WTC11 (cell line): ENCODE measurements at regions not wholly inside any gene's neighbourhood (a gene's known extent, or its start where the extent isn't known, plus 50 kb on each side); places are given as distances from the start of the nearest gene placed in this dataset.

Experiments
- ATAC-seq: fragments of 200-7000 bp; cut with Tn5 transposase; 2 replicates; pipeline ENCODE4 v1.10.0; 2021; ENCODE audit warnings: mild to moderate bottlenecking, moderate library complexity
- CTCF ChIA-PET: fragments of 300-600 bp; sonication (Branson Sonifier 250); formaldehyde crosslinking; loops from one replicate; lab custom pipeline; 2021; ENCODE audit warnings: antibody characterized with exemption; lab: Charles Lee
- POLR2A ChIA-PET: fragments of 350-600 bp; sonication (Branson Sonifier 250); formaldehyde crosslinking; loops from one replicate; lab custom pipeline; 2021; ENCODE audit warnings: antibody characterized with exemption; lab: Charles Lee
- DNase-seq: peaks from one replicate; pipeline ENCODE4 v3.0.0; 2021; ENCODE audit warnings: low spot score
- H3K27ac Mint-ChIP-seq: 2 replicates; pipeline ENCODE4 v1.8.0; 2021; ENCODE audit warnings: mixed read lengths
- H3K27me3 Mint-ChIP-seq: 2 replicates; pipeline ENCODE4 v1.8.0; 2021; ENCODE audit warnings: low read depth, mild to moderate bottlenecking, moderate library complexity, mixed read lengths
- H3K36me3 Mint-ChIP-seq: 2 replicates; pipeline ENCODE4 v1.8.0; 2021; ENCODE audit warnings: mixed read lengths
- H3K4me1 Mint-ChIP-seq: 2 replicates; pipeline ENCODE4 v1.8.0; 2022; ENCODE audit warnings: mixed read lengths
- H3K4me3 Mint-ChIP-seq: 2 replicates; pipeline ENCODE4 v1.8.0; 2021; ENCODE audit warnings: mild to moderate bottlenecking, moderate library complexity, mixed read lengths
- H3K9me3 Mint-ChIP-seq: 2 replicates; pipeline ENCODE4 v1.8.0; 2021; ENCODE audit warnings: mixed read lengths
- ESRRA ChIP-seq: sonication (generic); formaldehyde crosslinking; IDR thresholded peaks from 2 replicates; pipeline ENCODE4 v1.8.1; 2022; ENCODE audit warnings: mild to moderate bottlenecking, missing genetic modification reagents, borderline replicate concordance
- ETV6 ChIP-seq: sonication (generic); formaldehyde crosslinking; IDR thresholded peaks from 2 replicates; pipeline ENCODE4 v1.8.1; 2022; ENCODE audit warnings: mild to moderate bottlenecking, missing genetic modification reagents
- FOXK1 ChIP-seq: sonication (generic); formaldehyde crosslinking; IDR thresholded peaks from 2 replicates; pipeline ENCODE4 v1.8.0; 2022; ENCODE audit warnings: mild to moderate bottlenecking, moderate library complexity, missing genetic modification reagents
- FOXP1 ChIP-seq: sonication (generic); formaldehyde crosslinking; IDR thresholded peaks from 2 replicates; pipeline ENCODE4 v1.8.0; 2022; ENCODE audit warnings: missing genetic modification reagents, mild to moderate bottlenecking, moderate library complexity, borderline replicate concordance
- GRHL2 ChIP-seq: fragments of 250-450 bp; sonication (Bioruptor Pico); IDR thresholded peaks from 2 replicates; pipeline ENCODE4 v1.8.0; 2022; ENCODE audit warnings: mild to moderate bottlenecking, moderate library complexity; ENCODE audit not compliant: insufficient replicate concordance, severe bottlenecking
- NFE2L1 ChIP-seq: sonication (generic); formaldehyde crosslinking; IDR thresholded peaks from 2 replicates; pipeline ENCODE4 v1.8.1; 2023; ENCODE audit warnings: missing genetic modification reagents
- OVOL2 ChIP-seq: fragments of 250-450 bp; sonication (Bioruptor Pico); IDR thresholded peaks from 2 replicates; pipeline ENCODE4 v1.9.0; 2021; ENCODE audit warnings: mild to moderate bottlenecking, borderline replicate concordance
- SP1 ChIP-seq: sonication (generic); formaldehyde crosslinking; conservative IDR thresholded peaks from 2 replicates; pipeline ENCODE4 v1.8.1; 2022; ENCODE audit warnings: missing genetic modification reagents
- TEAD1 ChIP-seq: sonication (generic); formaldehyde crosslinking; IDR thresholded peaks from 2 replicates; pipeline ENCODE4 v1.8.0; 2022; ENCODE audit warnings: mild to moderate bottlenecking, missing genetic modification reagents
- ZBTB21 ChIP-seq: sonication (generic); formaldehyde crosslinking; IDR thresholded peaks from 2 replicates; pipeline ENCODE4 v1.8.1; 2023; ENCODE audit warnings: mild to moderate bottlenecking, missing genetic modification reagents, borderline replicate concordance
- ZNF138 ChIP-seq: sonication (generic); formaldehyde crosslinking; conservative IDR thresholded peaks from 2 replicates; pipeline ENCODE4 v1.8.1; 2022; ENCODE audit warnings: mild to moderate bottlenecking, moderate library complexity, missing genetic modification reagents
- ZNF219 ChIP-seq: sonication (generic); formaldehyde crosslinking; IDR thresholded peaks from 2 replicates; pipeline ENCODE4 v1.8.0; 2023; ENCODE audit warnings: missing genetic modification reagents, mild to moderate bottlenecking, borderline replicate concordance
- ZNF423 ChIP-seq: fragments of 250-450 bp; sonication (Bioruptor Pico); IDR thresholded peaks from 2 replicates; pipeline ENCODE4 v2.1.2; 2022; ENCODE audit warnings: mild to moderate bottlenecking, moderate library complexity
- ZNF671 ChIP-seq: fragments of 250-450 bp; sonication (Bioruptor Pico); IDR thresholded peaks from 2 replicates; pipeline ENCODE4 v1.8.0; 2021; ENCODE audit warnings: mild to moderate bottlenecking
- TF ChIP-seq, protein P1 (sequence below): sonication (generic); formaldehyde crosslinking; IDR thresholded peaks from 2 replicates; pipeline ENCODE4 v1.8.1; 2023; ENCODE audit warnings: mild to moderate bottlenecking, missing genetic modification reagents, moderate library complexity
- TF ChIP-seq, protein P2 (sequence below): sonication (generic); formaldehyde crosslinking; IDR thresholded peaks from 2 replicates; pipeline ENCODE4 v1.8.1; 2022; ENCODE audit warnings: mild to moderate bottlenecking, missing genetic modification reagents, moderate library complexity, borderline replicate concordance
- TF ChIP-seq, protein P3 (sequence below): fragments of 250-450 bp; sonication (Bioruptor Pico); IDR thresholded peaks from 2 replicates; pipeline ENCODE4 v1.9.0; 2021; ENCODE audit warnings: mild to moderate bottlenecking
- TF ChIP-seq, protein P4 (sequence below): fragments of 250-450 bp; sonication (Bioruptor Pico); IDR thresholded peaks from 2 replicates; pipeline ENCODE4 v1.9.0; 2021; ENCODE audit warnings: mild to moderate bottlenecking
- TF ChIP-seq, protein P5 (sequence below): fragments of 250-450 bp; sonication (Bioruptor Pico); IDR thresholded peaks from 2 replicates; pipeline ENCODE4 v1.8.0; 2021; ENCODE audit warnings: mild to moderate bottlenecking
- TF ChIP-seq, protein P6 (sequence below): sonication (generic); formaldehyde crosslinking; IDR thresholded peaks from 2 replicates; pipeline ENCODE4 v1.8.0; 2023; ENCODE audit warnings: missing genetic modification reagents, mild to moderate bottlenecking, borderline replicate concordance
- TF ChIP-seq, protein P7 (sequence below): sonication (generic); formaldehyde crosslinking; IDR thresholded peaks from 2 replicates; pipeline ENCODE4 v1.8.0; 2023; ENCODE audit warnings: mild to moderate bottlenecking, missing genetic modification reagents

DNA sequence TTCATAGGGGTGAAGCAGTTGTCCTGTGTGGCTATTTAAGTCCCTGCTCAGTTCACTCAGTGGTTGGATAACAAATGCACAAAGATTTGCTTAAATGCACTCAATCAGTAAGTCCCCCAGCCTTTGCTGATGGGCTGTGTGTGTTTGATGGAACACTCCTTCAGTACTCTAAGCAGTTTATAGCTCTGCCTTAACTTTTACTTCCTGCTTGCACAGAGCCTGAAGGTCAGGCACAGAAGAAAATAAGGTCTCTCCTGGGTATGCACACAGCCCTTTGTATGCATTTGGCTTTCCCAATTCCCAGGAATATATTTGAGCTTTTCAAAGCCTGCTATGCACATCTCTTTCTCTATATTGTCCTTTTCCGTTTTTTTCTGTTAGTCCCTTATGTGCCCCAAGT lies 208.7 kb upstream of the STK17B start (continued):
- TF ChIP-seq, protein P1, sequence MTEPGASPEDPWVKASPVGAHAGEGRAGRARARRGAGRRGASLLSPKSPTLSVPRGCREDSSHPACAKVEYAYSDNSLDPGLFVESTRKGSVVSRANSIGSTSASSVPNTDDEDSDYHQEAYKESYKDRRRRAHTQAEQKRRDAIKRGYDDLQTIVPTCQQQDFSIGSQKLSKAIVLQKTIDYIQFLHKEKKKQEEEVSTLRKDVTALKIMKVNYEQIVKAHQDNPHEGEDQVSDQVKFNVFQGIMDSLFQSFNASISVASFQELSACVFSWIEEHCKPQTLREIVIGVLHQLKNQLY, result no peak
- TF ChIP-seq, protein P2, sequence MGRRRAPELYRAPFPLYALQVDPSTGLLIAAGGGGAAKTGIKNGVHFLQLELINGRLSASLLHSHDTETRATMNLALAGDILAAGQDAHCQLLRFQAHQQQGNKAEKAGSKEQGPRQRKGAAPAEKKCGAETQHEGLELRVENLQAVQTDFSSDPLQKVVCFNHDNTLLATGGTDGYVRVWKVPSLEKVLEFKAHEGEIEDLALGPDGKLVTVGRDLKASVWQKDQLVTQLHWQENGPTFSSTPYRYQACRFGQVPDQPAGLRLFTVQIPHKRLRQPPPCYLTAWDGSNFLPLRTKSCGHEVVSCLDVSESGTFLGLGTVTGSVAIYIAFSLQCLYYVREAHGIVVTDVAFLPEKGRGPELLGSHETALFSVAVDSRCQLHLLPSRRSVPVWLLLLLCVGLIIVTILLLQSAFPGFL (CRISPR knock-in tag), result no peak
- TF ChIP-seq ZBTB21 (CRISPR knock-in tag), result no peak
- no peak for TF ChIP-seq NFE2L1
- no peak for TF ChIP-seq ESRRA (CRISPR knock-in tag)
- TF ChIP-seq FOXK1, result no peak
- TF ChIP-seq OVOL2 (CRISPR knock-in tag), result no peak
- TF ChIP-seq ETV6 (CRISPR knock-in tag), result no peak
- TF ChIP-seq ZNF138 (CRISPR knock-in tag), result no peak
- no peak for TF ChIP-seq ZNF219 (CRISPR knock-in tag)
- TF ChIP-seq, protein P3, sequence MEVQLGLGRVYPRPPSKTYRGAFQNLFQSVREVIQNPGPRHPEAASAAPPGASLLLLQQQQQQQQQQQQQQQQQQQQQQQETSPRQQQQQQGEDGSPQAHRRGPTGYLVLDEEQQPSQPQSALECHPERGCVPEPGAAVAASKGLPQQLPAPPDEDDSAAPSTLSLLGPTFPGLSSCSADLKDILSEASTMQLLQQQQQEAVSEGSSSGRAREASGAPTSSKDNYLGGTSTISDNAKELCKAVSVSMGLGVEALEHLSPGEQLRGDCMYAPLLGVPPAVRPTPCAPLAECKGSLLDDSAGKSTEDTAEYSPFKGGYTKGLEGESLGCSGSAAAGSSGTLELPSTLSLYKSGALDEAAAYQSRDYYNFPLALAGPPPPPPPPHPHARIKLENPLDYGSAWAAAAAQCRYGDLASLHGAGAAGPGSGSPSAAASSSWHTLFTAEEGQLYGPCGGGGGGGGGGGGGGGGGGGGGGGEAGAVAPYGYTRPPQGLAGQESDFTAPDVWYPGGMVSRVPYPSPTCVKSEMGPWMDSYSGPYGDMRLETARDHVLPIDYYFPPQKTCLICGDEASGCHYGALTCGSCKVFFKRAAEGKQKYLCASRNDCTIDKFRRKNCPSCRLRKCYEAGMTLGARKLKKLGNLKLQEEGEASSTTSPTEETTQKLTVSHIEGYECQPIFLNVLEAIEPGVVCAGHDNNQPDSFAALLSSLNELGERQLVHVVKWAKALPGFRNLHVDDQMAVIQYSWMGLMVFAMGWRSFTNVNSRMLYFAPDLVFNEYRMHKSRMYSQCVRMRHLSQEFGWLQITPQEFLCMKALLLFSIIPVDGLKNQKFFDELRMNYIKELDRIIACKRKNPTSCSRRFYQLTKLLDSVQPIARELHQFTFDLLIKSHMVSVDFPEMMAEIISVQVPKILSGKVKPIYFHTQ (CRISPR knock-in tag), result no peak
- TF ChIP-seq, protein P4, sequence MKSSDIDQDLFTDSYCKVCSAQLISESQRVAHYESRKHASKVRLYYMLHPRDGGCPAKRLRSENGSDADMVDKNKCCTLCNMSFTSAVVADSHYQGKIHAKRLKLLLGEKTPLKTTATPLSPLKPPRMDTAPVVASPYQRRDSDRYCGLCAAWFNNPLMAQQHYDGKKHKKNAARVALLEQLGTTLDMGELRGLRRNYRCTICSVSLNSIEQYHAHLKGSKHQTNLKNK (CRISPR knock-in tag), result no peak
- TF ChIP-seq, all 79 proteins: peak for 0

DNA sequence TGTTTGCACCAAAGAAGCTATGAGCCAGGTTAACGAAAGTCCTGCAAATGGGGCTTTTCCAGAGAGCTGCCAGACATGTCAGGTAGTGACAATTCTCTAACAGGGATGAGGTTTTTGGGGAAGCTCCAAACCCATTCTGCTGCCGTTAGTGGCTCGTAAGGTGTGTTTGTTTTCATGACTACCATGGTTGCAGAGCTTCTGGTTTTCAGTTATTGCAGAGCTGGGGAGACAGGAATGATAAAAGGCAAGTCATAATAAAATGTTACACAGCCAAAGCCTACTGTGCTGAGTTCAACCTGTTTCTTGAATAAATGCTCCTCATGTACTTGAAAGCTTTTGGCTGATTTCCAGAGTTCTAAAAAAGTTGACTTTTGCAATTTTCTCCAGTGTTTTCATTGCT lies 209.2 kb upstream of the STK17B start:
- ATAC-seq (no peak), DNase-seq (no peak)
- Mint-ChIP-seq H3K9me3 (no peaks in the 10 kb centered on the region), H3K4me3 (no peak overlapping the region), H3K4me1 (no peaks in the 10 kb centered on the region), H3K36me3 (no peaks in the 10 kb centered on the region), H3K27ac (no peak overlapping the region), H3K27me3 (no peaks in the 10 kb centered on the region)
- ChIA-PET CTCF (interaction anchor here (1.1 kb wide), 1 partner anchor 24 kb away, joined by 4 read pairs; no protein-coding TSS in a partner anchor), POLR2A (no interaction called here)
- TF ChIP-seq, protein P5, sequence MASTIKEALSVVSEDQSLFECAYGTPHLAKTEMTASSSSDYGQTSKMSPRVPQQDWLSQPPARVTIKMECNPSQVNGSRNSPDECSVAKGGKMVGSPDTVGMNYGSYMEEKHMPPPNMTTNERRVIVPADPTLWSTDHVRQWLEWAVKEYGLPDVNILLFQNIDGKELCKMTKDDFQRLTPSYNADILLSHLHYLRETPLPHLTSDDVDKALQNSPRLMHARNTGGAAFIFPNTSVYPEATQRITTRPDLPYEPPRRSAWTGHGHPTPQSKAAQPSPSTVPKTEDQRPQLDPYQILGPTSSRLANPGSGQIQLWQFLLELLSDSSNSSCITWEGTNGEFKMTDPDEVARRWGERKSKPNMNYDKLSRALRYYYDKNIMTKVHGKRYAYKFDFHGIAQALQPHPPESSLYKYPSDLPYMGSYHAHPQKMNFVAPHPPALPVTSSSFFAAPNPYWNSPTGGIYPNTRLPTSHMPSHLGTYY (CRISPR knock-in tag), result no peak
- TF ChIP-seq ESRRA (CRISPR knock-in tag) (no peak), GRHL2 (CRISPR knock-in tag) (no peak), ZBTB21 (CRISPR knock-in tag) (no peak), SP1 (no peak), ZNF671 (CRISPR knock-in tag) (no peak), TEAD1 (CRISPR knock-in tag) (no peak), FOXP1 (CRISPR knock-in tag) (no peak), ZNF423 (CRISPR knock-in tag) (no peak)
- TF ChIP-seq, protein P6, sequence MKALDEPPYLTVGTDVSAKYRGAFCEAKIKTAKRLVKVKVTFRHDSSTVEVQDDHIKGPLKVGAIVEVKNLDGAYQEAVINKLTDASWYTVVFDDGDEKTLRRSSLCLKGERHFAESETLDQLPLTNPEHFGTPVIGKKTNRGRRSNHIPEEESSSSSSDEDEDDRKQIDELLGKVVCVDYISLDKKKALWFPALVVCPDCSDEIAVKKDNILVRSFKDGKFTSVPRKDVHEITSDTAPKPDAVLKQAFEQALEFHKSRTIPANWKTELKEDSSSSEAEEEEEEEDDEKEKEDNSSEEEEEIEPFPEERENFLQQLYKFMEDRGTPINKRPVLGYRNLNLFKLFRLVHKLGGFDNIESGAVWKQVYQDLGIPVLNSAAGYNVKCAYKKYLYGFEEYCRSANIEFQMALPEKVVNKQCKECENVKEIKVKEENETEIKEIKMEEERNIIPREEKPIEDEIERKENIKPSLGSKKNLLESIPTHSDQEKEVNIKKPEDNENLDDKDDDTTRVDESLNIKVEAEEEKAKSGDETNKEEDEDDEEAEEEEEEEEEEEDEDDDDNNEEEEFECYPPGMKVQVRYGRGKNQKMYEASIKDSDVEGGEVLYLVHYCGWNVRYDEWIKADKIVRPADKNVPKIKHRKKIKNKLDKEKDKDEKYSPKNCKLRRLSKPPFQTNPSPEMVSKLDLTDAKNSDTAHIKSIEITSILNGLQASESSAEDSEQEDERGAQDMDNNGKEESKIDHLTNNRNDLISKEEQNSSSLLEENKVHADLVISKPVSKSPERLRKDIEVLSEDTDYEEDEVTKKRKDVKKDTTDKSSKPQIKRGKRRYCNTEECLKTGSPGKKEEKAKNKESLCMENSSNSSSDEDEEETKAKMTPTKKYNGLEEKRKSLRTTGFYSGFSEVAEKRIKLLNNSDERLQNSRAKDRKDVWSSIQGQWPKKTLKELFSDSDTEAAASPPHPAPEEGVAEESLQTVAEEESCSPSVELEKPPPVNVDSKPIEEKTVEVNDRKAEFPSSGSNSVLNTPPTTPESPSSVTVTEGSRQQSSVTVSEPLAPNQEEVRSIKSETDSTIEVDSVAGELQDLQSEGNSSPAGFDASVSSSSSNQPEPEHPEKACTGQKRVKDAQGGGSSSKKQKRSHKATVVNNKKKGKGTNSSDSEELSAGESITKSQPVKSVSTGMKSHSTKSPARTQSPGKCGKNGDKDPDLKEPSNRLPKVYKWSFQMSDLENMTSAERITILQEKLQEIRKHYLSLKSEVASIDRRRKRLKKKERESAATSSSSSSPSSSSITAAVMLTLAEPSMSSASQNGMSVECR (CRISPR knock-in tag), result no peak
- TF ChIP-seq, protein P4 (CRISPR knock-in tag), result no peak
- TF ChIP-seq, protein P7, sequence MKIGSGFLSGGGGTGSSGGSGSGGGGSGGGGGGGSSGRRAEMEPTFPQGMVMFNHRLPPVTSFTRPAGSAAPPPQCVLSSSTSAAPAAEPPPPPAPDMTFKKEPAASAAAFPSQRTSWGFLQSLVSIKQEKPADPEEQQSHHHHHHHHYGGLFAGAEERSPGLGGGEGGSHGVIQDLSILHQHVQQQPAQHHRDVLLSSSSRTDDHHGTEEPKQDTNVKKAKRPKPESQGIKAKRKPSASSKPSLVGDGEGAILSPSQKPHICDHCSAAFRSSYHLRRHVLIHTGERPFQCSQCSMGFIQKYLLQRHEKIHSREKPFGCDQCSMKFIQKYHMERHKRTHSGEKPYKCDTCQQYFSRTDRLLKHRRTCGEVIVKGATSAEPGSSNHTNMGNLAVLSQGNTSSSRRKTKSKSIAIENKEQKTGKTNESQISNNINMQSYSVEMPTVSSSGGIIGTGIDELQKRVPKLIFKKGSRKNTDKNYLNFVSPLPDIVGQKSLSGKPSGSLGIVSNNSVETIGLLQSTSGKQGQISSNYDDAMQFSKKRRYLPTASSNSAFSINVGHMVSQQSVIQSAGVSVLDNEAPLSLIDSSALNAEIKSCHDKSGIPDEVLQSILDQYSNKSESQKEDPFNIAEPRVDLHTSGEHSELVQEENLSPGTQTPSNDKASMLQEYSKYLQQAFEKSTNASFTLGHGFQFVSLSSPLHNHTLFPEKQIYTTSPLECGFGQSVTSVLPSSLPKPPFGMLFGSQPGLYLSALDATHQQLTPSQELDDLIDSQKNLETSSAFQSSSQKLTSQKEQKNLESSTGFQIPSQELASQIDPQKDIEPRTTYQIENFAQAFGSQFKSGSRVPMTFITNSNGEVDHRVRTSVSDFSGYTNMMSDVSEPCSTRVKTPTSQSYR, result no peak
